Activated CD8-positive, alpha-beta memory T cell treated with anti-CD3 and anti-CD28 coated beads, Interleukin-2, amount 50 U/mL, for 24 hours (primary cell): ENCODE measurements at regions not wholly inside any gene's neighbourhood (a gene's known extent, or its start where the extent isn't known, plus 50 kb on each side); places are given as distances from the start of the nearest gene placed in this dataset.

Source experiments
- DNase-seq: peaks from one replicate; pipeline ENCODE4 v3.0.0-alpha.2; 2020; ENCODE audit errors: extremely low read depth

GRCh38 chr14:24693353-24693737 lies 59.4 kb upstream of the GZMB start:
- DNase-seq: no peak

- peak; percentile 28 for DNase-seq
Observed at GRCh38 chr14:24692382-24693352, 58.7 kb upstream of the GZMB start.

- no peak for DNase-seq
Observed at GRCh38 chr14:24690492-24690891, 56.5 kb upstream of the GZMB start.

- no peak for DNase-seq
Observed at GRCh38 chr14:24688030-24688658, 54.2 kb upstream of the GZMB start.
